Activated CD4-positive, alpha-beta T cell treated with anti-CD3 and anti-CD28 coated beads, Interleukin-2, amount 10 ng/mL, durations not matched to agents 7 days and 5 days (primary cell): ENCODE measurements at regions not wholly inside any gene's neighbourhood (a gene's known extent, or its start where the extent isn't known, plus 50 kb on each side); places are given as distances from the start of the nearest gene placed in this dataset.

Experiments
- CTCF ChIA-PET: fragments of 350-600 bp; sonication (Branson Sonifier 250); formaldehyde crosslinking; loops from one replicate; lab custom pipeline; 2021; ENCODE audit warnings: antibody characterized with exemption; lab: Charles Lee
- POLR2A ChIA-PET: fragments of 350-600 bp; sonication (Branson Sonifier 250); formaldehyde crosslinking; loops from one replicate; lab custom pipeline; 2021; ENCODE audit warnings: antibody characterized with exemption; lab: Charles Lee
- DNase-seq: peaks from one replicate; pipeline ENCODE4 v3.0.0-alpha.2; 2020
- H3K27ac Mint-ChIP-seq: one replicate; pipeline ENCODE4 v1.8.0; 2021; ENCODE audit warnings: mild to moderate bottlenecking, moderate library complexity, mixed read lengths
- H3K27me3 Mint-ChIP-seq: one replicate; pipeline ENCODE4 v1.8.0; 2021; ENCODE audit warnings: mixed read lengths
- H3K36me3 Mint-ChIP-seq: one replicate; pipeline ENCODE4 v1.8.0; 2021; ENCODE audit warnings: low read depth, mixed read lengths
- H3K4me1 Mint-ChIP-seq: one replicate; pipeline ENCODE4 v1.8.0; 2021; ENCODE audit warnings: mixed read lengths
- H3K4me3 Mint-ChIP-seq: one replicate; pipeline ENCODE4 v1.8.0; 2021; ENCODE audit warnings: mild to moderate bottlenecking, moderate library complexity, mixed read lengths
- H3K9me3 Mint-ChIP-seq: one replicate; pipeline ENCODE4 v1.8.0; 2021; ENCODE audit warnings: mixed read lengths

GRCh38 chr16:86878236-86879080, 300.1 kb downstream of the FOXL1 start:
- ChIA-PET POLR2A (no interaction called here), CTCF (no interaction called here)
- no peak overlapping the region for H3K27ac Mint-ChIP-seq
- peaks cover 31% of the 10 kb centered on the region for H3K27me3 Mint-ChIP-seq
- no peaks in the 10 kb centered on the region for H3K36me3 Mint-ChIP-seq
- no peak overlapping the region for H3K4me3 Mint-ChIP-seq
- H3K4me1 Mint-ChIP-seq = no peaks in the 10 kb centered on the region
- H3K9me3 Mint-ChIP-seq = no peaks in the 10 kb centered on the region
- no peak for DNase-seq

GRCh38 chr16:86879268-86879667, 300.9 kb downstream of the FOXL1 start:
- Mint-ChIP-seq H3K36me3 (no peaks in the 10 kb centered on the region), H3K27ac (no peak overlapping the region), H3K9me3 (no peaks in the 10 kb centered on the region), H3K4me1 (no peaks in the 10 kb centered on the region), H3K27me3 (peaks cover 31% of the 10 kb centered on the region), H3K4me3 (no peak overlapping the region)
- POLR2A ChIA-PET = no interaction called here
- DNase-seq = no peak
- CTCF ChIA-PET = no interaction called here

GRCh38 chr16:86880316-86881117, 302.2 kb downstream of the FOXL1 start:
- Mint-ChIP-seq H3K4me1 (no peaks in the 10 kb centered on the region), H3K4me3 (no peak overlapping the region), H3K9me3 (no peaks in the 10 kb centered on the region), H3K36me3 (no peaks in the 10 kb centered on the region), H3K27ac (no peak overlapping the region), H3K27me3 (peaks cover 31% of the 10 kb centered on the region)
- ChIA-PET CTCF (no interaction called here), POLR2A (no interaction called here)
- no peak for DNase-seq

- Mint-ChIP-seq H3K4me3 (no peak overlapping the region), H3K27me3 (peaks cover 31% of the 10 kb centered on the region), H3K4me1 (no peaks in the 10 kb centered on the region), H3K9me3 (no peaks in the 10 kb centered on the region), H3K27ac (no peak overlapping the region), H3K36me3 (no peaks in the 10 kb centered on the region)
- ChIA-PET POLR2A (no interaction called here), CTCF (no interaction called here)
- no peak for DNase-seq
Observed at GRCh38 chr16:86881118-86881510, 302.8 kb downstream of the FOXL1 start.

GRCh38 chr16:86881861-86882273, 303.5 kb downstream of the FOXL1 start:
- CTCF ChIA-PET = no interaction called here
- peaks cover 28% of the 10 kb centered on the region for H3K27me3 Mint-ChIP-seq
- no peaks in the 10 kb centered on the region for H3K36me3 Mint-ChIP-seq
- no peaks in the 10 kb centered on the region for H3K9me3 Mint-ChIP-seq
- POLR2A ChIA-PET = no interaction called here
- H3K4me3 Mint-ChIP-seq = no peak overlapping the region
- no peak overlapping the region for H3K27ac Mint-ChIP-seq
- no peaks in the 10 kb centered on the region for H3K4me1 Mint-ChIP-seq
- no peak for DNase-seq

- Mint-ChIP-seq H3K36me3 (no peaks in the 10 kb centered on the region), H3K9me3 (no peaks in the 10 kb centered on the region), H3K4me1 (no peaks in the 10 kb centered on the region), H3K4me3 (no peak overlapping the region), H3K27me3 (peaks cover 21% of the 10 kb centered on the region), H3K27ac (no peak overlapping the region)
- ChIA-PET CTCF (no interaction called here), POLR2A (no interaction called here)
- no peak for DNase-seq
Observed at GRCh38 chr16:86882586-86883280, 304.4 kb downstream of the FOXL1 start.

- Mint-ChIP-seq H3K9me3 (no peaks in the 10 kb centered on the region), H3K36me3 (no peaks in the 10 kb centered on the region), H3K27me3 (peaks cover 10% of the 10 kb centered on the region), H3K27ac (no peak overlapping the region), H3K4me1 (no peaks in the 10 kb centered on the region), H3K4me3 (no peak overlapping the region)
- POLR2A ChIA-PET = no interaction called here
- CTCF ChIA-PET = no interaction called here
- no peak for DNase-seq
Observed at GRCh38 chr16:86883583-86884389, 305.4 kb downstream of the FOXL1 start.

- no peaks in the 10 kb centered on the region for H3K9me3 Mint-ChIP-seq
- peaks cover 6% of the 10 kb centered on the region for H3K27me3 Mint-ChIP-seq
- H3K4me3 Mint-ChIP-seq = no peak overlapping the region
- DNase-seq = no peak
- H3K27ac Mint-ChIP-seq = no peak overlapping the region
- no peaks in the 10 kb centered on the region for H3K4me1 Mint-ChIP-seq
- ChIA-PET POLR2A (no interaction called here), CTCF (no interaction called here)
- H3K36me3 Mint-ChIP-seq = no peaks in the 10 kb centered on the region
Observed at GRCh38 chr16:86884390-86884650, 306.0 kb downstream of the FOXL1 start.

- no peak for DNase-seq
- CTCF ChIA-PET = no interaction called here
- Mint-ChIP-seq H3K9me3 (no peaks in the 10 kb centered on the region), H3K4me3 (no peak overlapping the region), H3K27me3 (no peaks in the 10 kb centered on the region), H3K36me3 (no peaks in the 10 kb centered on the region), H3K4me1 (no peaks in the 10 kb centered on the region), H3K27ac (no peak overlapping the region)
- POLR2A ChIA-PET = no interaction called here
Observed at GRCh38 chr16:86885139-86885538, 306.8 kb downstream of the FOXL1 start.

- no peak overlapping the region for H3K4me3 Mint-ChIP-seq
- no peaks in the 10 kb centered on the region for H3K9me3 Mint-ChIP-seq
- no peak for DNase-seq
- H3K27ac Mint-ChIP-seq = no peak overlapping the region
- no peaks in the 10 kb centered on the region for H3K36me3 Mint-ChIP-seq
- POLR2A ChIA-PET = no interaction called here
- no peaks in the 10 kb centered on the region for H3K4me1 Mint-ChIP-seq
- CTCF ChIA-PET = no interaction called here
- H3K27me3 Mint-ChIP-seq = no peaks in the 10 kb centered on the region
Observed at GRCh38 chr16:86886651-86887050, 308.3 kb downstream of the FOXL1 start.

GRCh38 chr16:86887416-86887815, 309.1 kb downstream of the FOXL1 start:
- H3K4me1 Mint-ChIP-seq = no peaks in the 10 kb centered on the region
- no peaks in the 10 kb centered on the region for H3K27me3 Mint-ChIP-seq
- no peak overlapping the region for H3K4me3 Mint-ChIP-seq
- no peaks in the 10 kb centered on the region for H3K9me3 Mint-ChIP-seq
- no peaks in the 10 kb centered on the region for H3K36me3 Mint-ChIP-seq
- ChIA-PET POLR2A (no interaction called here), CTCF (no interaction called here)
- no peak overlapping the region for H3K27ac Mint-ChIP-seq
- no peak for DNase-seq

GRCh38 chr16:86888231-86889053, 310.1 kb downstream of the FOXL1 start:
- no peak for DNase-seq
- no peak overlapping the region for H3K4me3 Mint-ChIP-seq
- H3K9me3 Mint-ChIP-seq = no peaks in the 10 kb centered on the region
- no peaks in the 10 kb centered on the region for H3K4me1 Mint-ChIP-seq
- H3K27ac Mint-ChIP-seq = no peak overlapping the region
- POLR2A ChIA-PET = no interaction called here
- CTCF ChIA-PET = no interaction called here
- H3K27me3 Mint-ChIP-seq = no peaks in the 10 kb centered on the region
- H3K36me3 Mint-ChIP-seq = no peaks in the 10 kb centered on the region
